ENCODE measurements at regions not wholly inside any gene's neighbourhood (a gene's known extent, or its start where the extent isn't known, plus 50 kb on each side); places are given as distances from the start of the nearest gene placed in this dataset.

DNA sequence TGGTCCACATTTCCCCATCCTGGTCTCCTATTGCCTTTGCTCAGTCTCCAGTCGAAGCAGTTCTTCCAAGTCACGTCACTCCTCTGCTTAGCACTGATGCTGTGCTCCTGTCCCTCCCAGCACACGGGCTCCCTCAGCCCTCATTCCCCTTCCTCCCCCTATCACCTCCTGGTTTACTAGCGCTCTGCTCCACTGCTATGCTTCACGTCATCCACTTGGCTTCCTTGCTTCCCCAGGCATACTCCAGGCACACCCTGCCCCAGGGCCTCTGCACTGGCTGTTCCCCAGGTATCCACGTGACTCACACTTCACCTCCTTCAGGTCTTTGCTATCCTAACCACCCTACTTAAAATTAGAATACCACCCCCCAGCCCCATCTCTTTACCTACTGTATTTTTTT lies 269.3 kb downstream of the GLI2 start:
- no peak for DNase-seq

DNA sequence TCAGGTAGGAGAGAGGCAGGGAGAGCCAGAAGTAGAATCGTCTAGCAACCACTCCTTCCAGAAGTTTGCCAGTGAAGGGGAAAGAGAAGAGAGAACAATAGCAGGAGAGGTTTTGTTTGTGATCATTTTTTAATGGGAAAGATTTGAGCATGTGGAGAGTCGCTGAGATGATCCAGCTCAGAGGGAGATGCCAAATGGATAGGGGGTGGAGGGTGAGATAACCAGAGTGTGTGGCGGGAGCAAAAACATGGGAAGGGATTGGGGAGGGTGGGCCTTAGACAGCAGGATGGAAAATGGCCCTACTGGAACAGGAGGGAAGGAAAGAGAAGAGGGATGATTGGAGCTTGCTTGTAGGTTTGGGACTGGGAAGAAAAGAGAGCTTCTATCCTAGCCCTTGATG lies 269.8 kb downstream of the GLI2 start:
- DNase-seq, result no peak

DNA sequence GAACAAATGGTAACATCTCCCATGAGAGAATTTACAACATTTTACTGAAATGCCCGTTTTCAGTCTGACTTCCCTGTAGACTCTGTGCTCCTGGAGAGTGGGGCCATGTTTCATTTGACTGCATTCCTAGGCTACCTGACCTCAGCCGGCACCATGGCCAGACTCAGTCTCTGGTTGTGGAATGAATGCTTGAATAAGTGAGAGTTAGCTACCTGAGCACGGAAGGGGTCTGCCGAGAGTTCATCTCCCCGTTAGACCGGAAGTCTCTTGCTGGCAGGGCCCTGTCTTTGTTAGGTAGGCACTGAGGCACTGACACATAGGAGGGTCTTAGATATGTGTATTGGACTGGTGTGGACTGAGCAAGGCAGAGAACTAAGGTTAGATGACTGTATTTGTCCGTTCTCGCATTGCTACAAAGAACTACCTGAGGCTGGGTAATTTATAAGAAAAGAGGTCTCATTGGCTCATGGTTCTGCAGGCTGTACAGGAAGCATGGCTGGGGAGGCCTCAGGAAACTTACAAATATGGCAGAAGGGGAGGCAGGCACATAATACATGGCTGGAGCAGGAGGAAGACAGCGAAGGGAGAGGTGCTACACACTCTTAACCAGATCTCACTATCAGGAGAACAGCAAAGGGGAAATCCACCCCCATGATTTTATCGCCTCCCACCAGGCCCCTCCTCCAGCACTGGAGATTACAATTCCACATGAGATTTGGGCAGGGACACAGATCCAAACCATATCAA lies 271.2 kb downstream of the GLI2 start:
- no peak for DNase-seq

DNA sequence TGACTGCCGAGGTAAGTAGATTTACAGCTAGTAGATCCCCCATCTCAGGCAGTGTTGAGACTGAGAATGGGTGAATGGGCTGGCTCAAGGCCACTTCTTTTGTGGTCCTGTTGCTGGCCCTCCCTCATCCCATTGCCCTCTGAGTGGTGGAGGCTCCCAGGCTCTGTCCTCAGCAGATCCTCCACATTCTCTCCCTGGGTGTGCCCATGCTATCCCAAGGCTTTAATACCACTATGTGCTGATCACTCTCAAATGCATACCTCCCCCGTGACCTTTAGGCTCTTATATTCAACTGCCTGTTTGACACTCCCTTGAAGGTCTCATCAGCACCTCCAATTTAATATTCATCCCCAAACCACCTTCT lies 271.8 kb downstream of the GLI2 start:
- no peak for DNase-seq

DNA sequence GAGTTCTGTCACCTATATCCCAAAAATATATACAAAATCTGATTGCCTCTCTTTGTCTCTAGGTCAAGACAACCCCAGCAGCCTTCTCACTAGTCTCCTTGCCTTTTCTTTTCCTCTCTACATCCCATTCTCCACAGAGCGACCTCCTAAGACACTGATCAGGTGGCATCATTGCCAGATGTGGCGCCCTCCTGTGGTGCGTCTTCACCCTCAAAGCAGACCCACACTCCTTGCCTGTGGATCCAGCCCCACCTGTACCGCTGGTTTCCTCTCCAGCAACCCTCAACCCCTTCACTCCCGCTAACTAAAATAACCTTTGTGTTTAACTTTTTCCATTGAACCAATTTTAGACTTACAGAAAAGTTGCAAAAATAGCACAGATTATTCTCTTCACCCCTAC lies 273.3 kb downstream of the GLI2 start:
- no peak for DNase-seq

DNA sequence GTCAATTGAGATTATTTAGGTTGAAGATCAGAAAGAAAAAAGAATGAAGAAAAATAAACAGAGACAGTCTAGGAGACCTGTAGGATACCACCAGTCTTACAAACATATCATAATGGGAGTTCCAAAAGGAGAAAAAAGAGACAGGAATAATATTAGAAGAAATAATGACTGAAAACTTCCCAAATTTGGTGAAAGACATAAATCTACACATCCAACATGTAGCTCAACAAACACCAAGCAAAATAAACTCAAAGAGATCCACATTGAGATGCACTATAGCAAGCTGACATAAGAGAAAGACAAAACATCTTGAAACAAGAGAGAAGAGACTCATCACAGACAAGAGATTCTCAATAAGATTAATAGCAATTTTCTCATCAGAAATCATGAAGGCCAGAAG lies 274.0 kb downstream of the TFCP2L1 start:
- no peak for DNase-seq

DNA sequence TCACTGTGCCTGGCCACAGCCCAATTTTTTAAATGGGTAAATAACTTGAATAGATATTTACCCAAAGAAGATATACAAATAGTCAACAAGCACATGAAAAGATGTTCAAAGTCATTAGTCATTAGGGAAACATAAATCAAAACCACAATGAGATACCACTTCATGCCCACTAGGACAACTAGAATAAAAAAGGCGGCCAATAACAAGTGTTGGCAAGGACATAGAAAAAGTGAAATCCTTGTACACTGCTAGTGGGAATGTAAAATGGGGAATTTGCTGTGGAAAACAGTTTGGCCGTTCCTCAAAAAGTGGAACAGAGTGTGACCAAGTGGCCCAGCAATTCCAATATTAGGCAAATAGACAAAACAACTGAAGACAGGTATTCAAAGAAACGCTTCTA lies 270.1 kb downstream of the TFCP2L1 start:
- DNase-seq, result no peak

DNA sequence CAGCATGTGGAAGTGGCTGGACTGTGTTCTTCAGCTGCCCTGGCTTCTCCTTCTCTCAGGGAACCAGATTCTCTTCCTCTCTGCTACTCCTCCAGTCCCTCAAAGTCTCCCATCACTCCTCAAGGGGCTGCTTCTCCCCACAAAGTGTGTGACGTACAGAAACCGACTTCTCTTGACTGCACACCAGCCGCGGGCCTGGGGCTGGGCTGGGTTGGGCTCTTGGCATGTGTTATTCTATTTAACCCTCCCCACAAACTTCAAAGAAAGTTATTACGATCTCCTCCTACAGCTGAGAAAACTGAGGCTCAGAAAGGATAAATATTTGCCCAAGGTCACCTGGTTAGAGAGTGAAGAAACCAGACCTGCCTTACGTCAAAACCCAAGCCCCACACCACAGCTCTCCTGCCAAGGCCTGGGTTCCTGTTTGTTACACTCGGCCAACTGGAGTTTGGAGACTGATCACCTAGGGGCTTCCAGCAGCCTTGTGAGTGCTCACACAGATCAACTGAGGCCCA lies 269.0 kb downstream of the TFCP2L1 start:
- no peak for DNase-seq

DNA sequence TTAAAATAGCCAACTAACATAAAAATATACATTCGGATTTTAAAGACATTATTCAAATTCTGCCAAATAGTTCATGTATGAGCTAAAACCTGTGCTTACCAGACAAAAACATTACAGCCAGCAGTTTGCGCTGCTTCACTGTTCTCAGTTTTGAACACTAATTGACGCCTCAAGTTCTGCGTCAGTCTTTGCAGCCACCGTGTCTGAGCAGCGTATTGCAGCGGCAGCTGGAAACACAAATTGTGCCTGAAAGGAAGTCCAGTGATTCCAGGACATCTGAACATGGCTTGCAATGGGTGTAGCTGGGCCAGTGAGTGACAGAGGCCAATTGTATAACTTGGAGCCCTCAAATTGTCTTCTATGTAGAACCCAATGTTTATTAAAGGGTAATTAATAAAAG lies 267.6 kb downstream of the TFCP2L1 start:
- DNase-seq, result no peak

DNA sequence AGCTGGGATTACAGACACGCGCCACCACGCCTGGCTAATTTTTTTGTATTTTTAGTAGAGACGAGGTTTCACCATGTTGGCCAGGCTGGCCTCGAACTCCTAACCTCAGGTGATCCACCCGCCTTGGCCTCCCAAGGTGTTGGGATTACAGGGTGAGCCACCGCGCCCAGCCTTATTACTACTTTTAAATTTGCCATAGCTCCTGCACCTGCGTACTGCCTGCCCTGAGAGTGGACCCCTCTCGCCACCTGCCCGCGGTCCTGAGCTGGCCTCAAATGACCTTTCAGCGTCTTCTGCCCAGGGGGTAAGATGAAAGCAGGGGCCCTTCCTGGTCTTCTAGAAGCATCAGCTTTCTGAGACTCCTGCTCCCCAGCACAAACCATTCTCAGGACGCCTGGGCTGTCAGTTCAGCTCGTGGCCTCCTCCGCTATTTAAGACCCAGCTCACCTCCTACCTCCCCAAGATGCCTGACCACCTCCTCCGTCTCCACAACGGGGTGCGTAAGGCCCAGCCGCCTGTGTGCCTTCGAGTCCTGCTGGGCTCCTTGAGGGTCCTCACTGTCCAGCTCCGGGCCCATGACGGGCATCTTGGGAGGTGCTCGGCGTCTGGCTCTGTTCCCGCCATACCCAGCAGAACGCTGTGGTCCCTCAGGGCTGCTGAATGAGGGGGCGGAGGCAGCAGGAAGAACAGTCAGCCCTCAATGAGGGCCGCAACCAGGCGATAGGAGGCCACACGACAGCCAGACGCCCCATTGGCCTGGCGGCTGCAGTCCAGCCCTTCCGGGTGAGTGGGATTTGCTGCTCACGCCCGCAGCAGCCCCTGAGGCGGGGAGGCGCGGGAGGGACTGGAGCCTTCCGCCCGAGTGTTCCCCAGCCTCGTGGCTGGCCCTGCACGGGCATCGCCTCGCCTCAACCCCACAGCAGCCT lies 266.6 kb downstream of the TFCP2L1 start:
- DNase-seq, result no peak

DNA sequence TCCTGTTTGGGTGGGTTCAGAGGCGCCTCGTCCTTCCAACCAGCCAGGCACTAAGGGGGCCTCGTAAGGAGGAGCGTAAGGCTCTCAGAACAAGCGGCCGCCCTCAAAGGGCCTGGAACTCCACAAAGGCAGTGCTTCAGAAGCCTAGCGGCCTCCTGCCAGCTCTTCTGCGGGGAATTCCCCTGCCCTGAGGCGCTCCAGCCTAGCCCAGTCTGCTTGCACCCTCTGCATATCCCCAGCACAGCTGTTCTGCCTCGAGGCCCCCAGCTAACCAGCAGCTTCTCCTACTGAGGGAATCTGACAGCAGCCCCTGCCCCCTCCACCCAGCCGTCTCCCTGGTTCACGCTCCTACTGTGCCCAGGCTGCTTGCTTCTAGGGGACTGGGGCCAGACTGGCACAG lies 265.9 kb downstream of the TFCP2L1 start:
- no peak for DNase-seq

DNA sequence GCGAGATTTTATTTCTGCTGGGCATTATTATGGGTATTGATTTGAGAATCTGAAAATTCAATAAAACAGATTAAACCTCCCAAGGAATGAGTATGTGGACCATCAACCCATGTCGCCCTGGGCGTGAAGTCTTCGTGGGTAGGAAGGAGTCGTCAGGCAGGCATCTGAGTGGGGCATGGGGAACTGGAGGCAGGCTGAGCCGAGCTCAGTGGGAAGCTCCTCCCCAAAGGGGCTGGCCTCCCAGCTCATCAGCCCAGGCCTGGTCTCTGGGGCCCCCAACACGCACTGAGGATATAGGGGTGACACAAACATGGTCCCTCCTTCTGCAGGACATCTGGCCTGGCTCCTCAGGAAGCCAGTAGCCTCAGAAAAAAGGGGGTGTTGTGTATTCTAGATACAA lies 265.2 kb downstream of the TFCP2L1 start:
- no peak for DNase-seq

DNA sequence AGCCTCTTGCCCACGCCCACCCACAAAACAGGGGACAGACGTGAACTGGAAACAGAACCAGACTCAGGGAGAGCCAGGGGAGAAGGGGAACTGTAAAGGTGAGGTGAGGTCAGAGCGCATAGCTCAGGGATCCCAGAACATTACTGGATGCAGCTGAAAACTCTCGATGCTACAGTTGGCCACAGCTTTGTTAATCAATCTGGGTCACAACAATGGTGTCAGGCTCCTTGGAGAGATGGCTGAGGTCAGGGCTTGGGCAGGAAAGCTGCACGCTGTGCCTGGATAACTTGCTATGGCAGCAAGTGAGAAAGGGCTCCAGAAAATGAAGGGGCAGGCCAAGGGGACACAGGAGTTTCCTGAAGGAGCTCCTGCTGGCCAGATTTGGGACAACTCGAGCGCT lies 263.3 kb downstream of the TFCP2L1 start:
- no peak for DNase-seq

DNA sequence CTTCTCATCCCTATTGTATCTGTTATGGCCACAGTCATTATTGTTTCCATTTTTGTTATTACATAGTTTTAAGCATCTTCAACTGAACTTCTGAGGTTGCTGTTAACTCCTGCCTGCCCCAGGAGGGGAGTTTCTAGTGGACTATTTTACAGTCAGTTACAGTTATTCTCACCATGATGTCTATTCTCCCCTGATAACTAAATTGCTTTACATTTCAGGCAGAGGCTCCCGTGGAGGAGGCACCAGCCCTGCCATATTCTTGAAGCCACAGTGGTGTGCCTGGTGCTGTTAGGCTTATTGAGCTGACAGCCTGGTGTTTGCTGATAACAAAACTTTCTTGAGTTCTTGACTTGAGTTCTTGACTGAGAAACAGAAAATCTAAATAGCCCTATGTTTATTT lies 256.4 kb downstream of the TFCP2L1 start:
- DNase-seq, result no peak

DNA sequence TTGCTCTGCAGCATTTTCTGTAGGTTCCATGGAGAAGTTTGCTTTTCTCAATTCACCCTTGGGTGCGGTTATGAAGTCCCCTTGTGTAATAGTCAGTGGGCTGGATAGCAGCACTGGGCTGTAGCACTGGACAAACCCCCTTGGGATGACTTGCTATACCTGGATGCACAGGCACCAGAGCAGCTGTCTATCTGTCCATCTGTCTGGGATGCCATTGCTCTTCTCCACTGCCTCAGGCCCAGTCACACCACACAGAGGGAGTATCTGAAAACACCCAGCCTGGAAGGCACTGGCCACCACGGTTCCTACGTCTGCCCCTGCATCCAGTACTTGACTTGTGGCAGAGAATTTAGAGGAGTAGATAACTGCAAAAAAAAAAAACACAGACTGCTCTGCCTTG lies 254.5 kb downstream of the TFCP2L1 start:
- DNase-seq, result no peak

DNA sequence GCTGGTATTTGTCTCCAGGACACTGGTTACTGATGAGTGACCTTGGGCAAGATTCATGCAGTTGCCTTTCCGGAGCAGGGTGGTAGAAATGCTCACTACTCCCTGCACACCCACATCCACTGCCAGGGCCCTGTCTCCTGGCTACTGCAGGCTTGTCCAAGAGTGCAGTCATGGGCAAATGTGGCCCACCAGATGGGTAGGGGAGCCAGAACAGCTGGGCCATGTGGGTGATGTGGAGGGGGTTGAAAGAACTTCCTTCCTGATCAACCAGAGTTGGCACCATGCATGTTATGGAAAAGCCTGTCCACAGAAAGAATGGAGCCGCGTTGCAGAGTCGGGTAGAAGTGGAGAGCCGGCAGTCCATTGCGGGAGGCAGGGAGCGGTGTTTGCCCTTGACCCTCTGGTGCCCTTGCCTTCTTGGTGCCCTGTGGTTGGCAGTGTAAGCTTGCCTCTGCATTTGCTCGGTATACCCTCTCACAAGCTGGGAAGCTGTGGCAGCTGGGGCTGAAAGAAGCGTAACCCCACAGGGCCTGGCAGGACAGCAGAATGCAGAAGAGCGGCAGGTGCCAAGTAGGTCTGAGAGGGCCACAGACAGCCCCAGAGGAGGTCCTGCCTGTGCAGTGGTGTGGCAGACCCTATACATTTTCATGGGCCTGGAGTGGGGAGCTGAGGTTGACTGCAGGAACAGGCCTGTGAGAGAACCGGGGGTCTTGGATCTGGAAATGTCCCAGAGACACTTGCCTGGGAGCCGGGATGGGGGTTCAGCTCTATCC lies 253.2 kb downstream of the TFCP2L1 start:
- no peak for DNase-seq

DNA sequence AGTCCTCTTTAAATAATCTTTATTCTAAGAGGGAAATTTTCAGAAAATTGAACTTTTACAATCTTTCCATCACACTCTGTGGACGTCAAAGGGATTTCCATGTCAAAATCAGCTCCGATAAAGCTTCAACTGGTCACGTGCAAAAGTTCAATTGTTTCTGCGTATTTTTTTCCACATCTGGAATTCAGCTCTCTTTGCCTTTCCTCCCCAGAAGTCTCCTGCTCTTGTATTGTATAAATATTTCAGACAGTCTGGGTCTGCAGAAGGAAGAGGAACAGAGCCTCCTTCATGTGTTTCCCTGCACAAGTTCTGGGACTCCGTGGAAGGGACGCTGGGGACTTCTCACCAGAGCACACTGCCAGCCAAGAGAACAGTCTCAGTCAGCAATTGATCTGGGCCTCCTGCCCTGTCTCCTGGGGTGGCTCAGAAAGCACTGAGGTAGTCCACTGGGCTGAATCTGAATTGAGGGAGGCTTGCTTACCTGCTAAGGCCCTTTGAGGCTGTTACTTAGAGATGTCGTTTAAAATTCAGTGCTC lies 251.5 kb downstream of the TFCP2L1 start:
- no peak for DNase-seq

DNA sequence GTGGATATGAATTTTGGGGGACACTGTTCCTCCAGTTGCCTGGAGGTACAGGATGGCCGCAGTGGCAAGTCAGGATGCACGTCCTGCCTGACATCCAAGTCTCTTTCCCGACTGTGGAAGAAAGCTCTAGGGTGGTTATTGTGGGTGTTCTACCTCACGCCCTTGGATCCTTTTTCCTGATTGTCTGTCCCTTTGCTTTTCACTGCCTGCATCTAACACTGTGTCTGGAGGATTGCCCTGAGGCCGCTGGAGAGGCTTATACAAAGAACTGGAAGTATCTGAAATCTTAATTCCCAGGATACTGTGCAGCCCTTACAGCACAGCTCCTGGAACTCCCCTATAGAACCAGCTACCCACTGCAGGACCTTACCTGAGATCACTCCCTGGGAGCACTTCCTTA lies 250.5 kb downstream of the TFCP2L1 start:
- no peak for DNase-seq

DNA sequence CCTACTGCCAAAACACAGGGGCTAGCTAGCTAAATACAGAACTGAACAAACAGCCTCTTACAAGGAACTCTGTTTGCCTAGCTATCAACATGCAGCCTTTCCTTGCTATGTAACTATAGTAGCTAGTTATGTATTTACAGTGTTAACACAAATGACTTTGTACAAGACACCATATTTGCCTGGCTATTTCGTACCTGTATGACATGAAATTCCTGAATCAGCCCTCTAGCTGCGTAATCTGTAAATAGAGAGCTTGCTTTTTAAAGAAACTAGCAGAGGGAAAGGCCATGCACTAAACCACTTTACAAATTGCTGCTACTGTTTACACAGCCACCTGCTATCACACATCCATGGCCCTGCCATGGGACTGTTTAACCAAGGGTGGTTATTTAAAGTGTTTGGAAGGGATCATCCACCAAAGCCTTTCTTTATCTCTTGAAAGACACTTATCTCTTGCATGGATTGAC lies 248.7 kb downstream of the TFCP2L1 start:
- DNase-seq, result no peak

DNA sequence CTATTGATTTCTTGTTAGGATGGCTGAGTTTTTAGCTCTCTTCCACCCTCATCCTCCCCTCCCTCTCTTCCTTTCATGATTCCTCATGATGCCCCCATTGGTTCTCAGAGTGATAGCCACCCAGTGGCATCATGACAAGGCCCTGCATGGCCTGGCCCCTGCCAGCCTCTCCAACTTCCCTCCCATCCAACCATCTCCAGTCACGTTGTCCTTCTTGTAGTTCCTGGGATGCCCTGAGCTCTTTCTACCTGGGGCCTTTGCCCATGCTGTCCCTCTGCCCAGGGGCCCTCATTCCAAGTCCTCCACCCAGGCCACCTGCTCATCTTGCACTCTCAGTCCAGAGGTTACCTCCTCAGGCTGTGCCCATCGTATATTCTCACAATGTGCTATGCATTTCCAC lies 247.5 kb downstream of the TFCP2L1 start:
- no peak for DNase-seq

DNA sequence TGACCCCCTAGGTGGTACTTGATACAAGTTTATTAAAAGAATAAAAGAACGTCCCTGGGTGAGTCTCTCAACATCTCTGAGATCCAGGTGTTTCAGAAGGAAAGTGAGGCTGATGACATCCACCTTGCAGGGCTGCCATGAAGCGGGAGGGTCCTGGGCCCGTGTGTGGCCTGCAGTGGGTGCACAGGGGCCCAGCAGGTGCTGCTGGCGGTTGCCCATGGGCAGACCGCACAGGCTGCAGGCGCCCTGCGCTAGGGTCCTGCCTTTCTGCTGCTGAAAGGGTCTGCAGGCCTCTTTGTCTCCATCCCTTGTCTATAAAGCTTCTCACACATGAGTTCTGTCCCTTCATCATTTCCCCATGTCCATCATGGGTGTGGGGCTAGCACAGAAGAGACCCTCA lies 247.0 kb downstream of the TFCP2L1 start:
- DNase-seq, result no peak

DNA sequence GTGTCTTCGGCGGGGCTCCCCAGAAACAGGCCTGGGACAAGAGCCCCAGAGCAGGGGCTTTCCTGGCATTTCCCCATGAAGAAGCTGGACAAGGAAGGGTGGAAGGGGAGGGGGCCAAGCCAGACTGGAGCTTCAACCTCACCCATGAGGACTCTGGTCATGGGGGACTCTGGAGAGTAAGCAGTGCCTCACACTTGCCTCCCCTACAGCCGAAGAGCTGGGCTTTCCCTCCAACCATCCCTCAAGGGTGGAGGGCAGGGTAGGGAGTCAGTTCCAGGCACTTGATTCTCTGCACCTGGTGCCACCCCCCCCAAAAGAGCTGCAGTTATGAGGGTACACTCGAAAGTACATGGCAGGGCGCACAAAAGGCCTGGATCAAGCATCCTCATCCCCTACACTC lies 246.6 kb downstream of the TFCP2L1 start:
- no peak for DNase-seq
